ENCODE measurements at regions not wholly inside any gene's neighbourhood (a gene's known extent, or its start where the extent isn't known, plus 50 kb on each side); places are given as distances from the start of the nearest gene placed in this dataset.

GRCh38 chr2:138319616-138320015 lies 182.0 kb upstream of the SPOPL start:
- no peak overlapping the region for H3K27ac ChIP-seq (ENCODE audit: low read length)
- no peak overlapping the region for H3K9ac ChIP-seq (ENCODE audit: low read depth, low read length)
- no peaks in the 10 kb centered on the region for H3K9me3 ChIP-seq (ENCODE audit: insufficient read depth, low read length, severe bottlenecking)
- no peaks in the 10 kb centered on the region for H3K4me1 ChIP-seq (ENCODE audit: insufficient read depth, low read length)
- H4K20me1 ChIP-seq (ENCODE audit: insufficient read depth, low read length) = no peaks in the 10 kb centered on the region
- H3K4me3 ChIP-seq (ENCODE audit: low read depth in 1 of 2, low read length in 2 of 2) = no peak overlapping the region
- H3K79me2 ChIP-seq (ENCODE audit: insufficient read depth, low read length) = no peaks in the 10 kb centered on the region
- no peak overlapping the region for H3K4me2 ChIP-seq (ENCODE audit: insufficient read depth, low read length)
- DNase-seq (no peak), ATAC-seq (ENCODE audit: insufficient read depth, low read depth) (no peak)
- TF ChIP-seq EZH2 (IDR thresholded peaks at IDR 0.05; ENCODE audit: borderline replicate concordance, low read depth, low read length, severe bottlenecking) = no peak
- TF ChIP-seq CTCF (IDR thresholded peaks at IDR 0.05; ENCODE audit: borderline replicate concordance, extremely low read depth, low read length, poor library complexity, severe bottlenecking) = no peak
- no peaks in the 10 kb centered on the region for H3K36me3 ChIP-seq (ENCODE audit: insufficient read depth, low read length)
- H2AFZ ChIP-seq (ENCODE audit: low read depth, low read length) = no peak overlapping the region
- no peaks in the 10 kb centered on the region for H3K27me3 ChIP-seq (ENCODE audit: insufficient read depth, low read length, poor library complexity)

DNA sequence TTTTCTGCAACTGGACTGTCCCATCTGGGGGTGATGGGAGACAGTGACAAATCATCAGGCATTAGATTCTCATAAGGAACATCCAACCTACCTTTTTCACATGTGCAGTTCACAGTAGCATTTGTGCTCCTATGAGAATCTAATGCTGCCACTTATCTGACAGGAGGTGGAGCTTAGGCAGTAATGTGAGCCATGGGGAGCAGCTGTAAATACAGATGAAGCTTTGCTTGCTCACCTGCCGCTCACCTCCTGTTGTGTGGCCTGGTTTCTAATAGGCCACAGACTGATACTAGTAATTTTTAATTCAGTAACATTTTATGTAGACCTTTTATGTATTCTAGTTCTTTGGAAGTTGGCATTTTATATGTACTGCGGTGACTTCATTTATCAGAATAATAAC lies 180.1 kb upstream of the SPOPL start:
- no peak overlapping the region for H3K27ac ChIP-seq (ENCODE audit: low read length)
- H3K9ac ChIP-seq (ENCODE audit: low read depth, low read length) = no peak overlapping the region
- DNase-seq = no peak

DNA sequence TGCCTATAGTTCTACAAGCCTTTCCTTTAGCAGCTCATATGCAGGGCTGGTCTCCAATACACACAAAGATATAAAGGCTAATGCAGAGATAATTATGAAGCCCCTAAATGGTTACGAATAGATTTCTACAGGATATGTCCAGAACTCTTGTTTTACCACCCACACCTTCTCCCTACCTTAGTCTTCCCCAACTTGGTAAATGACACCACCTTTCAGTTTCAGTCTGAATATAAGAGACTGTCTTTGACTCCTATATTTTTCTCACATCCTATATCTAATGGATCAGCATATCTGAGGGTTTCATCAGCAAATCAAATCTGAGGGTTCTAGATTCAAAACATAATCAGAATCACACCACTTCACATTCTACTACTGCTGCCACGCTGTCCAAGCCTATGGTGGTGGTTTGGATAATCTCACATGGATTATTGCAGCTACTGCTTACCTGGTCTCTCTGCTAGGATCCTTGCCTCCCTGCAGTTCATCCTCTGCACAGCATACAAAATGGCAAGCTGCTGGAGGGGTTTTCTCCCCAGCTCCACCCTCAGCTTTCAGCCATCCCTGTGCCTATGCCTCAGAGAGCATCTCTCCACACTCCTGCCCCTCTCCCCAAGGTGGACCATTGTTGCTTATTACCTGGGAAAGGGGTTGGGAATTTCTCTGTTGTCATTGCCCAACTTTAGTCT lies 178.0 kb upstream of the SPOPL start:
- TF ChIP-seq CTCF (IDR thresholded peaks at IDR 0.05; ENCODE audit: borderline replicate concordance, extremely low read depth, low read length, poor library complexity, severe bottlenecking) (no peak), EZH2 (IDR thresholded peaks at IDR 0.05; ENCODE audit: borderline replicate concordance, low read depth, low read length, severe bottlenecking) (no peak)
- Histone ChIP-seq H3K9ac (ENCODE audit: low read depth, low read length) (no peak overlapping the region), H2AFZ (ENCODE audit: low read depth, low read length) (no peak overlapping the region), H3K79me2 (ENCODE audit: insufficient read depth, low read length) (no peaks in the 10 kb centered on the region), H3K36me3 (ENCODE audit: insufficient read depth, low read length) (no peaks in the 10 kb centered on the region), H3K9me3 (ENCODE audit: insufficient read depth, low read length, severe bottlenecking) (no peaks in the 10 kb centered on the region), H3K27me3 (ENCODE audit: insufficient read depth, low read length, poor library complexity) (no peaks in the 10 kb centered on the region), H3K27ac (ENCODE audit: low read length) (no peak overlapping the region), H3K4me3 (ENCODE audit: low read depth in 1 of 2, low read length in 2 of 2) (no peak overlapping the region), H4K20me1 (ENCODE audit: insufficient read depth, low read length) (no peaks in the 10 kb centered on the region), H3K4me1 (ENCODE audit: insufficient read depth, low read length) (no peaks in the 10 kb centered on the region), H3K4me2 (ENCODE audit: insufficient read depth, low read length) (no peak overlapping the region)
- DNase-seq = no peak
- ATAC-seq (ENCODE audit: insufficient read depth, low read depth) = no peak

More for the DNA sequence above, 180.1 kb upstream of the SPOPL start:
- Histone ChIP-seq H3K4me2 (ENCODE audit: insufficient read depth, low read length) (no peak overlapping the region), H3K27me3 (ENCODE audit: insufficient read depth, low read length, poor library complexity) (no peaks in the 10 kb centered on the region), H3K4me1 (ENCODE audit: insufficient read depth, low read length) (no peaks in the 10 kb centered on the region), H2AFZ (ENCODE audit: low read depth, low read length) (no peak overlapping the region), H3K9me3 (ENCODE audit: insufficient read depth, low read length, severe bottlenecking) (no peaks in the 10 kb centered on the region), H3K79me2 (ENCODE audit: insufficient read depth, low read length) (no peaks in the 10 kb centered on the region), H3K36me3 (ENCODE audit: insufficient read depth, low read length) (no peaks in the 10 kb centered on the region), H4K20me1 (ENCODE audit: insufficient read depth, low read length) (no peaks in the 10 kb centered on the region), H3K4me3 (ENCODE audit: low read depth in 1 of 2, low read length in 2 of 2) (no peak overlapping the region)
- ATAC-seq (ENCODE audit: insufficient read depth, low read depth) = no peak
- TF ChIP-seq EZH2 (IDR thresholded peaks at IDR 0.05; ENCODE audit: borderline replicate concordance, low read depth, low read length, severe bottlenecking) (no peak), CTCF (IDR thresholded peaks at IDR 0.05; ENCODE audit: borderline replicate concordance, extremely low read depth, low read length, poor library complexity, severe bottlenecking) (no peak)
